OCI-LY3 (cell line): ENCODE measurements at regions not wholly inside any gene's neighbourhood (a gene's known extent, or its start where the extent isn't known, plus 50 kb on each side); places are given as distances from the start of the nearest gene placed in this dataset.

Experiments used
- CTCF ChIP-seq: fragments of 200-600, 300-600 bp; sonication (generic); IDR thresholded peaks from 2 replicates; pipeline ENCODE4 v1.5.1; 2014; ENCODE audit warnings: antibody characterized with exemption, low read length, low read depth
- EZH2phosphoT487 ChIP-seq: fragments of 200-600 bp; shearing (Covaris generic); IDR thresholded peaks from 2 replicates; pipeline ENCODE4 v1.6.1; 2018; ENCODE audit warnings: antibody characterized with exemption, mixed run types, low read depth

- TF ChIP-seq CTCF (no peak), EZH2phosphoT487 (no peak)
Measured at GRCh38 chr7:92961961-92962360, 125.6 kb upstream of the CDK6 start.
